HG03342 (cell line): ENCODE measurements at regions not wholly inside any gene's neighbourhood (a gene's known extent, or its start where the extent isn't known, plus 50 kb on each side); places are given as distances from the start of the nearest gene placed in this dataset.

ENCODE experiments used
- ATAC-seq: cut with Tn5 transposase; IDR thresholded peaks from one replicate; pipeline ENCODE4 v1.9.1; 2021; ENCODE audit warnings: mild to moderate bottlenecking, moderate library complexity; ENCODE audit not compliant: unreplicated experiment

DNA sequence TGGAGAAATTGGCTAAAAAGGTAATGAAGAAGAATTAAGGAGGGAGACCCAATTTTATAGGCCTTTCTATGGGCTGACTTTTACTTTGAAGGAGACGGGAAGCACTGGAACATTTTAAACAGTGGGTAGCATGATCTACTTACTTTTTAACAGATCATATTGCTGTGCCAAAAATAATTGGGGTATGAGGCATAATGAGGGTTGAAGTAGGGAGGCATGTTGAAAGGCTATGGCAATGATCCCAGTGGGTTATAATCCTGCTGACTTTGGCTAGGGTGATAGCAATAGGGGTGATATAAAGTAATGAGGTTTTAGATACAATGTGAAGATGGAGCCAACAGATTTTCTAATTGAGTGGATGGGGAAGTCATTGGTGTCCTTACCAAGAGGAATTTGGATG, 73.2 kb downstream of the GPR37 start:
- no peak for ATAC-seq

DNA sequence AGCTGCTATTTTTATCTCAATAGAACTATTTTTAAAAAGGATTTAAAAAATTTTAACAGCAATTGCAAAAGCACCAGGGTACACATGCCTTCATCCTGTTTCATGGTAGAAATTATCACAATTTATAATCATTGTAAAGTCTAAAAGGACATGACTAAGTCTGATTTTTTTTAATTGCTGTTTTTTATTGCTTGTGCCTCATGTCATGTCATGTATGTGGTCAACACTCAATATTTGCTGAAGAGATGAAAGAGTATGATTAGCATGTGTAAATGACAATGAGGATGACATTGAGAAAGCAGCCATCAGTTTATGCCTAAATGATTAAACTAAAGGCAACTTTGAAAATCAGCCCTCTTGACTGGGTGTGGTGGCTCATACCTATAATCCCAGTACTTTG, 74.8 kb downstream of the GPR37 start:
- no peak for ATAC-seq

DNA sequence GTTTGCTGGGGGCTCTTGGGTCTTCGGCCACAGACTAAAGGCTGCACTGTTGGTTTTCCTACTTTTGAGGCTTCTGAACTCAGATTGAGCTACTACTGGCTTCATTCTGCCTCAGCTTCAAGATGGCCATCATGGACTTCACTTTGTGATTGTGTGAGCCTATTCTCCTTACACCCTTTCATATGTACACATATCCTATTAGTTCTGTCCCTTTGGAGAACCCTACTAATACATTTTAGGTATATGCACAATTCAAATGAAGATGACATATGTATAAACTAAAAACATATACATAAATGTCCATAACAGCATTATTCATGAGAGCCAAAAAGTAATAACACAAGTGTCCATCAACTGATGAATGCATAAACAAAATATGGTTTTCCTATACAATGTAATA, 75.7 kb downstream of the GPR37 start:
- ATAC-seq = no peak

DNA sequence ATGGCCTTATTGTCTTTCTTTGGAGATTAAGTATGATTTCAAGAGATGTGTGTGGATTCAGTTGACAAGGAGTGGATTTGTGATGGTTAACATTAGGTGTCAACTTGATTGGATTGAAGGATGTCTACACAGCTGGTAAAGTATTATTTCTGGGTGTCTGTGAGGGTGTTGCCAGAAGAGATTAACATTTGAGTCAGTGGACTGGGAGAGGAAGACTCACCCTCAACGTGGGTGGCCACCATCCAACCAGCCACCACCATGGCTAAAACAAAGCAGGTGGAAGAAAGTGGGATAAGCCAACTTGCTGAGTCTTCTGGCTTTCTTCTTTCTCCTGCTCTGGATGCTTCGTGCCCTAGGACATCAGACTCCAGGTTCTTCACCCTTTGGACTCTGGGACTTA, 76.1 kb downstream of the GPR37 start:
- no peak for ATAC-seq

DNA sequence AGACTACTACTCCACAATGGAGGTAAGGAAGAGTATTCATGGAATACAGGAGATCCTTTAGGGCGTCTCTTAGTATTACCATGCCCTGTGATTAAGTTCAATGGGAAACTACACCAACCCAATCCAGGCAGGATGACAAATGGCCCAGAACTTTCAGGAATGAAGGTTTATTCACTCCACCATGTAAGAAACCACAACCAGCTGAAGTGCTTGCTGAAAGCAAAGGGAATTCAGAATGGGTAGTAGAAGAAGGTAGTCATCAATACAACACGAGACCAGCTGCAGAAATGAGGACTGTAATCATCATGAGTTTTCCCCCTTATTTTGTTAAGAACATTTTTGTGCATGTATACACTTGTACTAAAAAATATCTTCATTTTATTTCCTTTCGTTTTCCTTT, 76.6 kb downstream of the GPR37 start:
- no peak for ATAC-seq

DNA sequence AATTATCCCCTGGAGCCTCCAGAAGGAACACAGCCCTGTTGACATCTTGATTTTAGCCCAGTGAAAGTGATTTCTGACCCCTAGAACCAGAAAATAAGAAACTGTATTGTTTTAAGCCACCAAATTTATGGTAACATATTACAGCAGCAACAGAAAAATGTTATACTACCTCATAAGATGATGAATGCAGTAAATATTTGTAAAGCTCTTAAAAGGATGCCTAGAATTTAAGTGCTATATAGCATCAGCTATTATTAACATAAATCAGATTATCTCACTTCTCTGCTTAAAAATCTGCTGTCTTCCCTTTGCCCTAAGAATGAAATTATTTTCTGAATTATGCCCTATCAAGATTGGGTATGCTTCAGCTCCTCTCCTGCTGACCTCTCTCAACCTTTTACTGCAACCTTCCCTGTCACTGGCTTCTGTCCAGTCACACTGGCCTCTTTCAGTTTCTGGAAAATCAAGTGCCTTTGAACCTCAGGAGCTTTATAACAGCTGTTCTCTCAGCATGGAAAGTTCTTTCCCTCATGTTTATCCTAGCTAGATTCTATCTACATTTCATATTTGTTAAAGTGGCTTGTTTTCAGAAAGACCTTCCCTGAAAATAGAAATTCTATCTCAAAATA, 78.9 kb downstream of the GPR37 start:
- no peak for ATAC-seq

DNA sequence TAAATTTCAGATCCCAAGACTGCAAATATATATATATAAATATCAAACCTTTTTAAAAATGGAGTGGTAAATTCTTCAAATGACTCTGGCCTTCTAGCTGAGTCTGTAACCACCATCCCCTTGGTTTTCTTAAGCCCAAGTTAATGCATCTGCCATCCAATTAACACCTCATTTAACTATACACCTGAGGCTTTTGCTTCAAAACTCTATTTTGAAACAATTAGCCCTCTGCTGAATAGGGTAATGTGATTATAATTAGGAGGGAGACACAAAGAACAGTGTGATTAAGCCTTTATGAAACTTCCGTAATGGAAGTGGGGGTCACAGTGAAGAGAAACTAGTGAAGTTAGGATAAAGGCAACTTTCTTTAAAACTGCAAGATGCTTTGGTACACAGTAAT, 83.6 kb downstream of the GPR37 start:
- no peak for ATAC-seq

DNA sequence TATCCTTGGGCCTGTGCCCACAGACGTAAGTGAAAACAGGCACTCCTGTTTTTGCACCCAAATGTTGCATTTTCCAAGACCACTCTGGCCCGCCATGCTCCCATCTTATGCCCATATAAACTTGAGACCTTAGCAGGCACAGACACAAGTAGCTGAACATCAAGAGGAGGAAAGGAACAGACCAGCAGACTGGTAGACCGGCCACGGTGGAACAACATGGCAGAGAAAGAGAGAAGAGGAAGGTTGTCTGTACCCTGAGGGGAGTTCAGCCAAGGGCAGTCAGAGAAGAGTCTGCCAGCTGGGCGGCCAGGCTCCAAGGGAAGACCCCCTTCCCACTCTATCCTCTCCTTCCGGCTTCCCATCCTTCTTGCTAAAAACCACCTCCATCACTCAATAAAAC, 85.3 kb downstream of the GPR37 start:
- ATAC-seq = no peak

DNA sequence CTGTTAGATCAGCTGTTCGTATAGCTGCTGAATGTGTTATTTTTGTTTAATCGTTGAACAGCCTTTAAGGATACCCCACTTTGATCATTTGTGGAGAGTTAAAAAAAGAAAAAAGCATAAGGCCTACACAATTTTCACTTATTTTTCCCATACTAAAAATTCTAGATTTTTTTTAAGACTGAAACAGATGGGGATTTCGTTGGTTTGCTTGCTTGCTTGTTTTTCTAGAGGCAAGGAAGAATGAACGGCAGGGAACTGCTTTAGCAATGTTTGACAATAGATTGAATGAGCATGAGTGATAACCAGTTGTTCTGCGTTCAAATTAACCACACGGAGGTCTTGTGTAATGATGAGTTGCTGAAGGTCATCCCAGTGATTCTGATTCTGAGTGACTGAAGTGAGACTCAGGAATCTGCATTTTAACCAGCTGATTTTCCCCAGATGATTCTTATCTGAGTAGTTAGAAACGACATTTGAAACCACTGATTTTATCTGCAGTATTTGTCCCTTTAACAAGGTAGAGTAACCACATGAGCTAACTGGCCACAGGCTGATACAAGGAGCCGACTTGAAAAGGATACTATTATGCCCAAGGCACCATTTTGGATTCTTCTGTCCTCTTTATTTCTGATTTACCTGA, 85.9 kb downstream of the GPR37 start:
- ATAC-seq = no peak

DNA sequence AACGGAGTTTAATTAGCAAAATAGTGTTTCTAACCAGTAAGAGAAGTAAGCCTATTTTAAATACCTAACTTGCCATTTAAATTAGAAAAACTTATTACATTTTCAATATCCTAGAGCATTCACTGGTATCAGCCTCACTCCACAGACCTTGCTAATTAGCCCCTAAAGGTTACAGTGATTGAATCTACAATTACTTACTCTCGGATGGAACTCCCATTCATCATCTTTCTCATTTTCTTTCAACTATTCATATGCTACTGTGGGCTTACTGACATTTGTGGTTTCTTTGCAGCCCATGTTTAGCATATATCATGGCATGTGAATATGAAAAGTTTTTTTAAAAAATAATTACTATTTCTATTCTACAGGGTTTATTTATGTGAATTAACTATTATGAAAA, 86.4 kb downstream of the GPR37 start:
- ATAC-seq = no peak

DNA sequence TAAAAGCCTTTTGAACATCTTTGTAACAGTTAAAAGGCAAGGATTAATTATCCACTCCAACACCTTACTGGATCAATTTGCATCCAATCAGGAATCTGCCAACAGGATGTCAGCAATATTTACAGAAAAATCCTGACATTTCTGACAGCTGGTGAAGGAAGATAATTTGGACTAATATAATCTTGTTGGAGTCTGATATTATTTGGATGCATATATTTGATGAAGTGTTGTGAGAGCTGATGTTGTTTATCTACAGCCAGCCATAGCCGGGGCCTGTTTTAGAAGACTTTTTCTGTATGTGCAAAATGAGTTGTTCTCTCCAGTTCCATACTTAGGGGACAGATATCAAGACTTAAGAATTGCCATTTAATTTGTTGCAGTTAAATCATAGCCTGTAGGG, 91.1 kb downstream of the GPR37 start:
- no peak for ATAC-seq

DNA sequence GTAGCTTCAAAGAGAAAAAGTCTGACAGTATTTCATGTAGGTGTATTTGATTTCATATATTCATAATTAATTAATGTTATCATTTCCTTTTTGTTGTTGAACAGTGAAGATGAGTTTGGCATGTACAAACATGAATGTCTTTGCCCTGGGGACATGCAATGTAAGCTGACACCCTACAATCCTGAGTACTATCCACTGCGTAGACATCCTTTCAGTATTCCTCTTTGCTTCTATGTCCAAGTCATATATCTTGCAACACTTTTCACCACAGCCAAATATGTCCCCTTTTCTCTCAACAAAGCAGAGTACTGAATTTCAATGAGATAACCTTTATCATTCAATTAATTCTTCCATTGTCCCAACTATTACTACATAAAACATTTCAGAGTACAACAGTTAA, 93.6 kb downstream of the GPR37 start:
- no peak for ATAC-seq

DNA sequence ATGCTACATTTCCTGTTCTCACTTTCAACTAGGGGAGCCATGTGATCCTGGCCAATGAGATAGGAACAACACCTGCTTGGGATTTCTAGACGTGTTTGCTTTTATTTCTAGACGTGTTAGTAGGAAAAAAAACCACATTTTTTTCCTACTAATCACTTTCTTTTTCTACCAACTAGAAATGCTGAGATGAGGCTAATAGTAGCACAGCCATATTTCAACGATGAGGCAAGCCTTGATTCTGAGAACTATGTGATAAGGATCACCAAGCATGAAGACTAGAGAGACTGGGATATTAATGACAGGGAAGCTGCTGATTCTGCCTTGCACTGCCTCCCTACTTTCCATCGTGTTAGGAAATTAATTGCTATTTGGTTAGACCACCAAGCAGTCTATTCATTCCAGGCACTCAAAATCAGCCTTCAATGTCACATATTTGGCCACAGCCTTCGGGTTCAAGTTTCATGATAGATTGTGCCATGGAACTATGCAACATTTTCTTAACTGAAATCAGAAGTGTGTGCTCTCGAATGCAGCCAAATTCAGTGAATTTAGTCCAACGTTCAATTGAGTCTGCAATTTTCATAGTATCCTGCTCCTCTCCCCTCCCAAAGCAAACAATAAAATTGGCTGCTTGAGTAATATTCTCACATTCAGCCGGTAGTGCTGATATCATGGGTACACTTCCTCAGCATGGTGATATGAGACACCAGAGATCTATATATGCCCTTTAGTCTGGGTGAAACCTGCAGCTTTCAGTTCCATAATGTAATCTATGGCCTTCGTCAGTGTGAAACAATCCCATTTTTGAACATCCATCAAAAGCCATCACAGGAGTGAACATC, 98.1 kb downstream of the GPR37 start:
- ATAC-seq = no peak

DNA sequence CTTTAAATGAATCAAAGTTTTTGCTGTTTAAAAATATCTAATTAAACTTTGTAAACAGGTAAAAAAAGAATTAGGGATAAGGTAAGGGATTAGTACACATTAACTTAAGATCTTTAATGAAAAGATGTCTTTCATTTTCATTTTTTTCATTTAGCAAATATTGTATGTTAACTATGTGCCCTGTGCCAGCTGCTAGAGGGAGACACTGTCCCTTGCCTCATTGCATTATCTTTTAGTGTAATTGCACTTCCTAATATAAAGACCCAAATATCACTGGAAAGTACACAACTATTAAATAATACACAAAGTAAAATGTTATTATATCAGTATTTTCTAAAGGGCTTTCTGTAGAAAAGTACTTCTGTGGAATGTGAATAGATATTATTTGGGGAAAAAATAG, 102.7 kb downstream of the GPR37 start:
- no peak for ATAC-seq

DNA sequence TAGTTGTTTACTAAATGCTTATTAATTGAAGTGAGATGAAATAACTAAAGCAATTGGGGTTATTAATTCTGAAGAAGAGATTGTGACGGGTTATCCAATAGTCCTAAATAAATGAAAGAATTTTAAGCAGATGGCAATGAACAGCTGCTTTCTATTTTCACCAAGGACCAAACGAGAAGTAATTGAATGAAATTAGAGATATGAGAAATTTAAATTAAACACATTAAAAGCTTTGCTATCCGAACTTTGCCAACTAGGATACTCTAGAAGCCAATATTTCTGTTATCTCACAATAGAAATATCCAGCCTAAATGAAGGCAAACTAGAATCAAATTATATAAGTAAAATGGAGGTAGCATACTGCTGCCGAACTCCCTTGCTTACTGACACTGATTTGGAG, 103.2 kb downstream of the GPR37 start:
- ATAC-seq = no peak

DNA sequence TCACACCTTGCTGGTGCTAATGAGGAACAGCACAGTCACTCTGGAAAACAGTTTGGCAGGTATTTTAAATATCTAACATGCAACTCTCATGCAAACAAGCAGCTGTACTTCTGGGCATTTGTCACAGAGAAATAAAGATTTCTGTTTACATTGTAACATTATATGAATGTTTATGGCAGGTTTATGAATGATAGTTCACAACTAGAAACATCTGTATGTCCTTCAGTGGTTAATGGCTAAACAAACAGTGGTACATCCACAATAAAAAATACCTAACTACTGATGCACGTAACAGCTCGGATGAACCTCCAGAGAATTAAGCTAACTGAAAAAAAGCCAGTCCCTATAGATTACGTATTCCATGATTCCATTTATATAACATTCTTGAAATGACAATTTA, 109.6 kb downstream of the GPR37 start:
- no peak for ATAC-seq

DNA sequence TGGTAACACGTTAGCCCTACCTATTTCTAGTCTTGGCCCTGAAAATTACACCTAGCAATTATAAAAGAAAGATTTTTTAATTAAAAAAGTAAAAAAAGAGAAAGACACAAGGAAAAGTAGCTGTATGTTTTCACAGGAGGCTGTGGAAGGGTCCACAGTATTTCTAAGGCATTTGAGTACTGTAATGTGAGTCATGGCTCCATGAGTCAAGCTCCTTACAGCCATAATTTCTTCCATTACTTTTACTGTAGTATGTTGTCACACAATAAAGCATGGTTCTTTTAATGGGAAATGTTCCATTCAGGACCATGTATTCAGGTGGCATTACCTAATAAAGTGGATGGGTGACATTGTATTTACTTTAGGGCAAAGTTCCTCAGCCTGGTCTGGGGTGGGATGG, 113.4 kb downstream of the GPR37 start:
- ATAC-seq = no peak

DNA sequence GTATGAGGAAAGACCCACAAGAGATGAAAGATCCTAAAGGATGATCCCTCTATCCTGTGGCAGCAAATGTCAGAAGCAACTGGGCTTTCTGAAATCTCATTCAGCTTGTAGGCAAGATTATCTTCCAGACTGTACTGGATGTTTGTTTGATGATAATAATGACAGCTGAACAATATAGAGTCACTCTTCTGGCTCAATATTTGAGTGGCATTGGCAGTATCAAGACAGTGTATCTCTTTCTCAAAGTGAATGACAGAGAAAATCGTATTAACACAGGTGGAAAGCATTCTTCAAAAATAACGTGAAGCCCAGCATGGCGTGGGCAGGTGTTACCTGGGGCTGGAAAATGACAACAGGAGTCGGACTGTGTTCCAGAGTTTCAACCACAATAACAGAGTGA, 114.5 kb downstream of the GPR37 start:
- ATAC-seq = no peak

DNA sequence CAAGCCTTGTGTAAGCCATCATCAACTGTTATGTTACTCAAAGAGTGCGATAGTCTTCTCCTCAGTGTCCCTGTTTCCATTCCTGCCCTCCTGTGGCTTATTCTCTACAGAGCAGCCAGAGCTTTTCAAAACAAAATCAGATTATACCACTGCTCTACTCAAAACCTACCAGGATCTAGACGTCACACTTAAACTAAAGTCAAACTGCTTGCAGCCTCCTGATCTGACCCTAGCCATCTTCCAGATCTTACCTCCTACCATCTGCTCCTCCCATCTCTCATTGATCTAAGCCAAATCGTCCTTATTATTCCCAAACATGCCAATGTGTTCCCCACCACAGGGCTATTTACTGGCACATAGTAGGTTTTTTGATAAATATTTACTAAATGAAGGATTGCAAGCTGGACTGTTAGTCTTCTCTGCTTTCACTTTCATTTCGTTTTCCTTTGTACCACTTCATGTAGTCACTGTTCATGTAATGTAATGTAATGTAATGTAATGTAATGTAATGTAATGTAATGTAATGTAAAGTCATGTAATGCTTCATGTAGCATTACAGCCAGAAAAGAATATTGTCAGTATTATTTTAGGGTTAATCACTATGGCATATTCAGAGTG, 116.1 kb downstream of the GPR37 start:
- peak; percentile 49 for ATAC-seq

DNA sequence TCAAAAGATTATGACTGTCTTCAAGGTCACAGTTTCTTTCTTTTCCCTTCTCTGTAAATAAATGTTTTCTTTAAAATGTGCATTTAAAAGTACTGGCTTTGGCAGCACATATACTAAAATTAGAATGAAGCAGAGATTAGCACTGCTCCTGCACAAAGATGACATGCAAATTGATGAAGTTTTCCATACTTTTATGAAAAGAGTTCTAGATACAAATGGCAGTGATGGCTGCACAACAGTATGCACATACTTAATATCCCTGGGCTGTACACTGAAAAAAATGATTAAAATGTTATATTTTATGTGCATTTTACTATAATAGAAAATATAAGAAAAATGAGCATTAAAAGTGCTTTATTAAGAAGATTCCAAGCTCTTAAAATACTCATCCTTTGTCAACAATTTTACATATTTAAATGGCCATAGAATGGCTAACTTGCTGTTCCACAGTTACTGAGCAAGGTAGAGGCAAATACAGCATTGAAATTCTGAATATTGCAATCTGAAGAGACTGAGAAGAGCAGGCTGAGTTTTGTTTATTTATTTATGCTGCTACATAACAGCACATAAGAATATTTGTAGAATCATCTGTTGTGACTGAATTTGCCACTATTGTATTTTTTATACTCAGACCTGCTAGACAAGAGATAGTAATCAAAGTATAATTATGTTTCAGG, 117.8 kb downstream of the GPR37 start:
- ATAC-seq = no peak

DNA sequence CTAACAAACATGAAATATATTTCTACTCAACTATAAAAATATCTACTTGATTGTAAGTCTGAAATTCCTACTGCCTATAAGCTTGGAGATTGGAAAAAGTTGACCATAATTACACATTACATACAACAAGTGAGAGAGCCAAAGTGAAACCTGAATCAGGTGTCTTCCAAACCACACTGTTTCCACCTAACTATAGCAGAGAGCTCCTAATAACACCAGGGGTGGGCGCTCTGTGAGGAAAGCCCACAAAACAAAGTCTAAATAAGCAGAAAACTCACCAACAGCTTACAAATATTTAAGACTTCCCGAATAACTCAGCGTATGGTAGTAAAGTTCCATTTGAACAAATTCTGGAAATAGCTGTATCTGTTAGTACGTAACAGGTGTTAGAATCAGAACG, 119.9 kb downstream of the GPR37 start:
- no peak for ATAC-seq
